ENCODE measurements at regions not wholly inside any gene's neighbourhood (a gene's known extent, or its start where the extent isn't known, plus 50 kb on each side); places are given as distances from the start of the nearest gene placed in this dataset.

GRCh38 chr4:189062047-189062820 lies 878.4 kb upstream of the FRG1 start:
- TF ChIP-seq, protein P1, sequence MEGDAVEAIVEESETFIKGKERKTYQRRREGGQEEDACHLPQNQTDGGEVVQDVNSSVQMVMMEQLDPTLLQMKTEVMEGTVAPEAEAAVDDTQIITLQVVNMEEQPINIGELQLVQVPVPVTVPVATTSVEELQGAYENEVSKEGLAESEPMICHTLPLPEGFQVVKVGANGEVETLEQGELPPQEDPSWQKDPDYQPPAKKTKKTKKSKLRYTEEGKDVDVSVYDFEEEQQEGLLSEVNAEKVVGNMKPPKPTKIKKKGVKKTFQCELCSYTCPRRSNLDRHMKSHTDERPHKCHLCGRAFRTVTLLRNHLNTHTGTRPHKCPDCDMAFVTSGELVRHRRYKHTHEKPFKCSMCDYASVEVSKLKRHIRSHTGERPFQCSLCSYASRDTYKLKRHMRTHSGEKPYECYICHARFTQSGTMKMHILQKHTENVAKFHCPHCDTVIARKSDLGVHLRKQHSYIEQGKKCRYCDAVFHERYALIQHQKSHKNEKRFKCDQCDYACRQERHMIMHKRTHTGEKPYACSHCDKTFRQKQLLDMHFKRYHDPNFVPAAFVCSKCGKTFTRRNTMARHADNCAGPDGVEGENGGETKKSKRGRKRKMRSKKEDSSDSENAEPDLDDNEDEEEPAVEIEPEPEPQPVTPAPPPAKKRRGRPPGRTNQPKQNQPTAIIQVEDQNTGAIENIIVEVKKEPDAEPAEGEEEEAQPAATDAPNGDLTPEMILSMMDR (IDR thresholded peaks at IDR 0.05; ENCODE audit: low read length): peak; percentile 27; the same call in 1 of the 2 replicates
- TF ChIP-seq EZH2 (optimal IDR thresholded peaks at IDR 0.05; ENCODE audit: low read depth, low read length): no peak
